ENCODE measurements at regions not wholly inside any gene's neighbourhood (a gene's known extent, or its start where the extent isn't known, plus 50 kb on each side); places are given as distances from the start of the nearest gene placed in this dataset.

DNA sequence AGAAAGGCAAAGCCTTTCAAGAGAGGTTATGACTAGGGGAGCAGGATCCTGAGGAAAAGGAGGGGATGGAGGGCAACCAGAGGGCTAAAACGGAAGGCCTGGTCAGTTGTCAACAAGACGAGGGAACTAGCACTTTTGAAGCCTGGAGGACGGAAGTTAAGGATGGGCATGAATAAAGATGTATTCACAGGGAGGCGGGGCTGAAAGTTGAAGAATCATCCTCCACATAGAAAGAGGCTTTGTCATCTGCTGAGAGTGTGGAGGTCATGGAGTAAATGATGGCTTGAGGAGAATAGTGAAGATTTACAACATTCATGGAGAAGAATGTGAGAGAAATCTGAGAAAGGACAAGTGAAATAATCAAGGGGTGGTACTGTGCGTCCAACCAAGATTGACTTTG lies 137.5 kb downstream of the MAGEB17 start:
- H3K27ac ChIP-seq (ENCODE audit: low read depth, low read length) = no peak overlapping the region
- ChIA-PET POLR2A (no interaction called here), CTCF (no interaction called here)
- no peak overlapping the region for H3K4me3 ChIP-seq (ENCODE audit: low read depth, low read length)
- no peaks in the 10 kb centered on the region for H3K27me3 ChIP-seq (ENCODE audit: control insufficient read depth, insufficient read depth, low read length)
- no peak for DNase-seq (ENCODE audit: low read depth, low spot score)
- no peak for TF ChIP-seq CTCF (IDR thresholded peaks at IDR 0.05; ENCODE audit: low read depth, low read length)
- no peaks in the 10 kb centered on the region for H3K9me3 ChIP-seq (ENCODE audit: control insufficient read depth, insufficient read depth, low read length)

GRCh38 chrX:16305187-16305586 lies 137.9 kb downstream of the MAGEB17 start:
- ChIA-PET POLR2A (no interaction called here), CTCF (no interaction called here)
- Histone ChIP-seq H3K9me3 (ENCODE audit: control insufficient read depth, insufficient read depth, low read length) (no peaks in the 10 kb centered on the region), H3K27ac (ENCODE audit: low read depth, low read length) (no peak overlapping the region), H3K27me3 (ENCODE audit: control insufficient read depth, insufficient read depth, low read length) (no peaks in the 10 kb centered on the region), H3K4me3 (ENCODE audit: low read depth, low read length) (no peak overlapping the region)
- TF ChIP-seq CTCF (IDR thresholded peaks at IDR 0.05; ENCODE audit: low read depth, low read length) = no peak
- no peak for DNase-seq (ENCODE audit: low read depth, low spot score)

- CTCF ChIA-PET = no interaction called here
- Histone ChIP-seq H3K9me3 (ENCODE audit: control insufficient read depth, insufficient read depth, low read length) (no peaks in the 10 kb centered on the region), H3K27ac (ENCODE audit: low read depth, low read length) (no peak overlapping the region), H3K4me3 (ENCODE audit: low read depth, low read length) (no peak overlapping the region), H3K27me3 (ENCODE audit: control insufficient read depth, insufficient read depth, low read length) (no peaks in the 10 kb centered on the region)
- POLR2A ChIA-PET = no interaction called here
- TF ChIP-seq CTCF (IDR thresholded peaks at IDR 0.05; ENCODE audit: low read depth, low read length) = no peak
- no peak for DNase-seq (ENCODE audit: low read depth, low spot score)
These were observed 140.7 kb downstream of the MAGEB17 start for GRCh38 chrX:16307950-16308349.

DNA sequence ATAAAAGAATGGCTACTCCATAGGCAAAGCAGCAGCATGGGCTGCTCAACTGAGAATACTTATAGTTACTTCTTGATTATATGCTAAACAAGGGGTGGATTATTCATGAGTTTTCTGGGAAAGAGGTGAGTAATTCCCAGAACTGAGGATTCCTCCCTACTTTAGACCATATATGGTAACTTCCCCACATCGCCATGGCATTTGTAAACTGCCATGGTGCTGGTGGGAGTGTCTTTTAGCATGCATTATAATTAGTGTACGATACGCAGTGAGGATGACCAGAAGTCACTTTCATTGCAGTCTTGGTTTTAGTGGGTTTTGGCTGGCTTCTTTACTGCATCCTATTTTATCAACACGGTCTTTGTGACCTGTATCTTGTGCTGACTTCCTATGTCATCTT lies 141.5 kb downstream of the MAGEB17 start:
- Histone ChIP-seq H3K27ac (ENCODE audit: low read depth, low read length) (no peak overlapping the region), H3K4me3 (ENCODE audit: low read depth, low read length) (no peak overlapping the region), H3K27me3 (ENCODE audit: control insufficient read depth, insufficient read depth, low read length) (no peaks in the 10 kb centered on the region), H3K9me3 (ENCODE audit: control insufficient read depth, insufficient read depth, low read length) (no peaks in the 10 kb centered on the region)
- no peak for DNase-seq (ENCODE audit: low read depth, low spot score)
- ChIA-PET POLR2A (no interaction called here), CTCF (no interaction called here)
- no peak for TF ChIP-seq CTCF (IDR thresholded peaks at IDR 0.05; ENCODE audit: low read depth, low read length)

- Histone ChIP-seq H3K4me3 (ENCODE audit: low read depth, low read length) (no peak overlapping the region), H3K9me3 (ENCODE audit: control insufficient read depth, insufficient read depth, low read length) (no peaks in the 10 kb centered on the region), H3K27me3 (ENCODE audit: control insufficient read depth, insufficient read depth, low read length) (no peaks in the 10 kb centered on the region), H3K27ac (ENCODE audit: low read depth, low read length) (no peak overlapping the region)
- CTCF ChIA-PET = no interaction called here
- no peak for TF ChIP-seq CTCF (IDR thresholded peaks at IDR 0.05; ENCODE audit: low read depth, low read length)
- no peak for DNase-seq (ENCODE audit: low read depth, low spot score)
- POLR2A ChIA-PET = no interaction called here
These were observed 143.0 kb downstream of the MAGEB17 start for GRCh38 chrX:16310326-16310725.
